IgD-negative memory B cell (primary cell): ENCODE measurements at regions not wholly inside any gene's neighbourhood (a gene's known extent, or its start where the extent isn't known, plus 50 kb on each side); places are given as distances from the start of the nearest gene placed in this dataset.

ENCODE experiments used
- H3K27ac Mint-ChIP-seq, 3 donors: one replicate each; pipeline ENCODE4 v1.8.0; 2020 to 2022; ENCODE audit warnings: mild to moderate bottlenecking in 3 of 3, mixed read lengths in 3 of 3, moderate library complexity in 1 of 3
- H3K27me3 Mint-ChIP-seq: one replicate; pipeline ENCODE4 v1.8.0; 2021; ENCODE audit warnings: mixed read lengths
- H3K36me3 Mint-ChIP-seq: one replicate; pipeline ENCODE4 v1.8.0; 2020; ENCODE audit warnings: mild to moderate bottlenecking, mixed read lengths
- H3K4me1 Mint-ChIP-seq, 3 donors: one replicate each; pipeline ENCODE4 v1.8.0; 2020 to 2022; ENCODE audit warnings: mixed read lengths in 3 of 3, mild to moderate bottlenecking in 1 of 3
- H3K4me3 Mint-ChIP-seq, 4 donors: one replicate each; pipeline ENCODE4 v1.8.0; 2020 to 2022; ENCODE audit warnings: mild to moderate bottlenecking in 4 of 4, mixed read lengths in 4 of 4, moderate library complexity in 3 of 4
- H3K9me3 Mint-ChIP-seq, 3 donors: one replicate each; pipeline ENCODE4 v1.8.0; 2020 to 2021; ENCODE audit warnings: mixed read lengths in 3 of 3, mild to moderate bottlenecking in 1 of 3

DNA sequence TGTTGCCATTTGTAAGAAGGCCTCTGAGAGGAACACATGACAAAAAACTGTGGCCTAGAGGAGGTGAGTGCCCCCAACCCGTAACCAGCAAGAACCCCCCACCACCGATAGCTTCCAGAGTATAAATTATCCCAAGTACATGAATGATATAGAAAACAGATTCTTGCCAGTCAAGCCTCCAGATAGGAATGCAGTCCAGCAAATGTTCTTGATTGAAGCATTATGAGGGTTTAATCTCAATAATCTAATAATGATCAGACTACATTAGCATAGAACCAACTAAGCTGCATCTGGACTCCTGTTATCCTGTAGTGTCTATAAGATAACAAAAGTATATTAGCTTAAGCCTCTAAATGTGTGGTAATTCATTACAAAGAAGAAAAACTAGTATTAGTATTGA lies 908.9 kb upstream of the ATXN8OS start:
- Mint-ChIP-seq H3K27ac (no peak overlapping the region), H3K9me3 (peaks cover 0 to 2% (median 0%) of the 10 kb centered on the region in 3 donors), H3K27me3 (no peaks in the 10 kb centered on the region)

DNA sequence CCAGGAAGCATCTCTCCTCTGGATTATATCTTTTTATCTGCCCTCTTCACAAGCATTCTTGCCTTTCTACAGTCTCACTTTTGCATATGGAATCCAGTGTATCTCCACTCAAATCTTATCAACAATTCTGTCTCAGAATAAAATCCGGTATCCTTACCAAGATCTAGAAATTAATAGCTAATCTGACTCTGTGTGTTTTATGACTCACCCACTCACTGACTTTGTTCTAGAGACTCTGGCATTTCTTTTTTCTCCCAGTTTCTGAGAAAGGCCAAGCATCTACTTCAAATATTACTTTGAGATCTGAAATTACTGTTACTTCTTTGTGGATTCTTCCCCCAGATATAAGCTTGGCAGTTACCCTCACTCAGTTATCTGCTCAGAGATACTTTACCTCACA lies 913.5 kb upstream of the ATXN8OS start:
- H3K36me3 Mint-ChIP-seq, result no peaks in the 10 kb centered on the region
- H3K9me3 Mint-ChIP-seq, result peaks cover 0 to 2% (median 0%) of the 10 kb centered on the region in 3 donors
- no peak overlapping the region for H3K4me3 Mint-ChIP-seq
- H3K27me3 Mint-ChIP-seq, result no peaks in the 10 kb centered on the region
- H3K27ac Mint-ChIP-seq, result no peak overlapping the region
- H3K4me1 Mint-ChIP-seq, result no peaks in the 10 kb centered on the region

More for the DNA sequence above, 908.9 kb upstream of the ATXN8OS start:
- Mint-ChIP-seq H3K4me3 (no peak overlapping the region), H3K4me1 (no peaks in the 10 kb centered on the region), H3K36me3 (no peaks in the 10 kb centered on the region)

DNA sequence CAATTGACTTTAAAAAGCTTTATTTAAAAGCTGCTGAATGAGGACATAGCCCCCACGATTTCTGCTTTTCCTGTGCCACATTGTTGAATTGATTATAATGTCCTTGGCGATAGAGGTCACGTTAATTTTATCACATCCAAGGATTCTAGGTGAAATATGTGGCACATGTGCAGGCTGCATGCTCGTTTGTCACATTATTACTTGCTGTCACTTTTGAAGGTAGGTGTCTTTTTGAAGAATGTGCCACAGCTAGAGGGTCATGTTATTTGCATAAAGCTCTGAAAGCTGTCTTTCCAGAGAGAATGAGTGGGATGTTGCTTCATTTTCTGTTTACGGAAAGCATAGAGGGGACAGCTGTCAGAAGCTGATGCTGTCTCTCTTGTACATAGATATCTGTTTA lies 927.6 kb upstream of the ATXN8OS start:
- no peak overlapping the region for H3K27ac Mint-ChIP-seq
- no peaks in the 10 kb centered on the region for H3K27me3 Mint-ChIP-seq
- H3K4me1 Mint-ChIP-seq, result no peaks in the 10 kb centered on the region
- H3K9me3 Mint-ChIP-seq, result peaks cover 0 to 2% (median 1%) of the 10 kb centered on the region in 3 donors
- no peak overlapping the region for H3K4me3 Mint-ChIP-seq
- H3K36me3 Mint-ChIP-seq, result peaks cover 2% of the 10 kb centered on the region

DNA sequence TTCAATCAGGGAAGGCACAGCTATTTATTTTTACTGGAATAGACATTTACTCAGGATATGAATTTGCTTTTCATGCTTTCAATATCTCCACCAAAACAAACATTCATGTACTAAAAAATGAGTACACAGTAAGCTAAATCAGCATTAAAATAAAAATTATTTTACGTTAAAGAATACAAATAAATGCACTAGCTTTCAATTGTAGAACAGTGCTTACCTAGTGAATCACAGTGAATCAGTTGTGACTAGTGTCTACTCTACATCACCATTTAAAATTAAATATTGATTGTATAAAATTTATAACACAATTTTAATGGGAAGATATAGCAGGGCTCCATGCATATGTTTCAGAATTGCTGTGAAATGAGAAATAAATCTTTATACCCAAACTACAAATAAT lies 929.6 kb upstream of the ATXN8OS start:
- Mint-ChIP-seq H3K9me3 (peaks cover 0 to 2% (median 0%) of the 10 kb centered on the region in 3 donors), H3K36me3 (no peaks in the 10 kb centered on the region)

DNA sequence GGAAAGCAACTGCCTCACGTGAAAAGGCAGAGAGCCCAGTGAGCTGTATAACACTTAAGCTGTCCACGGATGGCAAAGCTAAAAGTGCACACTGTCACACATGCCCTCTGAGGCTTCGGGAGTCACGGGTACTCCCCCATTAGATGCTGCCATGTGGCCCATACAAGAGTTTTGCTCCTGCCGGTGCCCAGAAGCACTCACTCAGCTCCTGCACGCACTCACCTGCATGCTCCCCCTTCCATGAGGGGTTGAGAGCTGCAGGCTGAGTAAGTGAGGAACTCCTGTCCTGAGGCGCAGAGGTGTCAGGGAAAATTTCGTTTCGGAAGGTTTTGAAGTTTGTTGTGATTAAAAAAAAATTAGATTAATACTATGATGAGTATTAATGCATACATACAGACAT lies 939.2 kb upstream of the ATXN8OS start:
- no peaks in the 10 kb centered on the region for H3K36me3 Mint-ChIP-seq
- H3K4me3 Mint-ChIP-seq, result no peak overlapping the region
- no peak overlapping the region for H3K27ac Mint-ChIP-seq
- peaks cover 0 to 1% (median 0%) of the 10 kb centered on the region in 3 donors for H3K4me1 Mint-ChIP-seq
- H3K9me3 Mint-ChIP-seq, result no peaks in the 10 kb centered on the region
- no peaks in the 10 kb centered on the region for H3K27me3 Mint-ChIP-seq

More for the DNA sequence above, 929.6 kb upstream of the ATXN8OS start:
- Mint-ChIP-seq H3K4me3 (no peak overlapping the region), H3K27me3 (no peaks in the 10 kb centered on the region), H3K27ac (no peak overlapping the region), H3K4me1 (no peaks in the 10 kb centered on the region)

DNA sequence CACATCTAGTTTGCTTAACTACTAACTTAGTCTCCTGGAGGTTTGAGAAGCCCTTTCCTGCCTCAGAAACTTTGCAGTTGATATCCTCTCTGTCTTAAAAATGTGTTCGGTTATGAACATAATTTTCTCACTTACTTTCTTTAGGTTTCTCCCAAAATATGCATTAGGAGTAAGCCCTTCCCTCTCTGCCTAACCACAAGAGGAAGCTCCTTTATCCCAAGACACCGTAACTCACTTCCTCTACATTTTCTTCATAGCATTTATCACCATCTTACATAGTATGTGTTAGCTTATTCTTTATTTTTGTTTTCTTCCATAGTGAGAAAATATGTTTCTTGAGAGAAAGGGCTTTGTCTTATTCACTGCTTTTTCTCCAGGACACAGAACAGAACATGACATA lies 952.5 kb upstream of the ATXN8OS start:
- Mint-ChIP-seq H3K27ac (no peak overlapping the region), H3K9me3 (peaks cover 0 to 1% (median 0%) of the 10 kb centered on the region in 3 donors), H3K4me1 (no peaks in the 10 kb centered on the region), H3K27me3 (no peaks in the 10 kb centered on the region), H3K36me3 (no peaks in the 10 kb centered on the region), H3K4me3 (no peak overlapping the region)

DNA sequence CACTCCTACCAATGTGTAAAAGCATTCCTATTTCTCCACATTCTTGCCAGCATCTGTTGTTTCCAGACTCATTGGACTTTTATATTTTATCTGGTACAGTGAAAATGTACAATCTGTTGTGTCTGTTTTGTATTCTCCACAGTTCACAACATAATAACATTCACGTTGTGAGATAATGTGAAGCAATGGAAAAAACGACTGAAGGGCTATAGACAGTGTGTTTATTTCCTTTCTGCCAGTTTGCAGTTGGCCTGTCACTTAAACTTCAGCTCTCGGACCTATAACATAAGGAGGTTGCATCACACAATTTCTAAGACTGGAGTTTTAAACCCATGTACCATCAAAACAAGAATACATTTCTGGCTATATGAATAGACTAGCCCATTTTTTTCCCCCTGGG lies 965.5 kb upstream of the ATXN8OS start:
- Mint-ChIP-seq H3K4me3 (no peak overlapping the region), H3K9me3 (no peaks in the 10 kb centered on the region), H3K36me3 (peaks cover 1% of the 10 kb centered on the region), H3K27me3 (no peaks in the 10 kb centered on the region), H3K4me1 (no peaks in the 10 kb centered on the region), H3K27ac (no peak overlapping the region)

DNA sequence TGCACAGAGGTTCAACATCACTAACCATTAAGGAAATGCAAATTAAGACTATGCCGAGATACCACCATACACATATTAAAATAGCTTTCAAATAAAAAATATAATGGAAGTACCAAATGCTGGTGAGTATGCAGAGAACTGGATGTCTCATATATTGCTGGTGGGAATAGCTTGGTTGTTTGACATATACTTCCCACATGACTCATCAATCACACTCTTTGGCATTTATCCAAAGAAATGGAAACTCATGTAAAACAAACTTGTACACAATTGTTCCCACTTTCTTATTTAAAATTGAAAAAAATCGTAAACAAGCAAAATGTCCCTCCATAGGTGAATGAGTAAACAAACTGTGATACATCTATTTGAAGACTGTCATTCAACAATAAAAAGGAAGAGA lies 982.6 kb upstream of the ATXN8OS start:
- Mint-ChIP-seq H3K4me1 (no peaks in the 10 kb centered on the region), H3K4me3 (no peak overlapping the region), H3K27me3 (no peaks in the 10 kb centered on the region), H3K36me3 (no peaks in the 10 kb centered on the region), H3K9me3 (peaks cover 2 to 9% (median 6%) of the 10 kb centered on the region in 3 donors), H3K27ac (no peak overlapping the region)

DNA sequence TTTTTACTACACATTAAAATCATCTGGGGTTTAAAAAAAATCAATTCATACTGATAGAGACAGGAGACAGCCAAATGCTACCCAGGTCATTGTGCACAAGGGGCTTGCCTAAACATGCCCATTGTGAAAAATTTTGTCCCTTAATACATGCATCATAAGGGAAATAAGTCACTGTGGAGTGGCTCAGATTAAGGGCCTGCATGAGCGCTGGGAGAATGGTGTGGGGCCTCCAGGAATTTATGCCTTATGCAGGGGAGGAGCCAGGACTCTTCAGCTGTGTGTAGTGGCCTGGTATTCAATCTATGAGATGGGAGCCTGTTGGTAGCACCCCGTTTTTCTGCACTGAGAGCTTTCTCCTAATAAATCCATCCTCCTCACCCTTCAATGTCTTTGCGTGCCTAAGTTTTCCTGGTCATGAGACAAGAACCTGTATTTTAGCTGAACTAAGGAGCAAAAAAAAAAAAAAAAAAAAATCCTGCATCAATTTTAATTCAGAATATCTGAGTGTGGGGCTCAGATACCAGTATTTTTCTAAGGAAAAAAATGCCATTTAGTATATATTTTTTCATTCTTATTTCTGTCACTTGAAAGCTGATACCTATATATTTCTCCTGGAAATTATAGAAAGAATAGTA lies 997.6 kb upstream of the ATXN8OS start:
- H3K36me3 Mint-ChIP-seq, result no peaks in the 10 kb centered on the region
- no peaks in the 10 kb centered on the region for H3K27me3 Mint-ChIP-seq
- H3K27ac Mint-ChIP-seq, result no peak overlapping the region
- H3K4me1 Mint-ChIP-seq, result no peaks in the 10 kb centered on the region
- H3K9me3 Mint-ChIP-seq, result peaks cover 0 to 8% (median 4%) of the 10 kb centered on the region in 3 donors
- H3K4me3 Mint-ChIP-seq, result no peak overlapping the region

DNA sequence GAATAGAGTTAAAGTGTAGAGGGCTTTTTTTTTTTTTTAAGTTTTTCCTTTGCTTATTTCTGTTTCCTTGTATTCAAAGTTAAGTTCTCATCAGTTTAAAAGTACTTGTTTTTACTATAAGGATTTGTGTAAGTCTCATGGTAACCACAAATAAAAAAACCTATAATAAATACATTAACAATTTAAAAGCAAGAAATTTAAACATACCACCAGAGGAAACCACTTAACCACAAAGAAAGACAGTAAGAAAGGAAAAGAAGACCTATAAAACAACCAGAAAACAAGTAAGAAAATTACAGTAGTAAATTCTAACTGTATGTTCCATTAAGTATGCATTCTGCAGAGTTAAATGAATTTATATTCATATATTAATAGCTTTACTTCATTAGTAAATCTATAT lies 999.1 kb upstream of the ATXN8OS start:
- H3K4me3 Mint-ChIP-seq, result no peak overlapping the region
- peaks cover 0 to 8% (median 4%) of the 10 kb centered on the region in 3 donors for H3K9me3 Mint-ChIP-seq
- H3K27ac Mint-ChIP-seq, result no peak overlapping the region
- no peaks in the 10 kb centered on the region for H3K36me3 Mint-ChIP-seq
- no peaks in the 10 kb centered on the region for H3K4me1 Mint-ChIP-seq
- H3K27me3 Mint-ChIP-seq, result no peaks in the 10 kb centered on the region

DNA sequence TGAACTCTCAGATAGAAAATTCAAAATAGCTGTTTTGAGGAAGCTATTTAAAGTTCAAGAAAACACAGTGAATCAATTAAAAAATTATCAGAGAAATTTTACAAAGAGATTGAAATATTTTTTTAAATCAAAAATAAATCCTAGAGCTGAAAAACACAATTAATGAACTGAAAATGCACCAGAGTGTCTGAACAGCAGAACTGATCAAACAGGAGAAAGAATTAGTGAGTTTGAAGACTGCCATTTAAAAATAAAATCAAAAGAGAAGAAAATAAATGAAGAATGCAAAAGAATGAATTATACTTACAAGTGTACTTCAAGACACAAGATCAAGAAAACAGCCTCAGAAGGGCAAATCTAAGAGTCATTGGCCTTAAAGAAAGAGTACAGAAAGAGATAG lies 1000.2 kb upstream of the ATXN8OS start:
- H3K27me3 Mint-ChIP-seq, result no peaks in the 10 kb centered on the region
- H3K27ac Mint-ChIP-seq, result no peak overlapping the region
- H3K36me3 Mint-ChIP-seq, result no peaks in the 10 kb centered on the region
- H3K4me1 Mint-ChIP-seq, result no peaks in the 10 kb centered on the region
- H3K9me3 Mint-ChIP-seq, result peaks cover 0 to 8% (median 4%) of the 10 kb centered on the region in 3 donors
- no peak overlapping the region for H3K4me3 Mint-ChIP-seq

DNA sequence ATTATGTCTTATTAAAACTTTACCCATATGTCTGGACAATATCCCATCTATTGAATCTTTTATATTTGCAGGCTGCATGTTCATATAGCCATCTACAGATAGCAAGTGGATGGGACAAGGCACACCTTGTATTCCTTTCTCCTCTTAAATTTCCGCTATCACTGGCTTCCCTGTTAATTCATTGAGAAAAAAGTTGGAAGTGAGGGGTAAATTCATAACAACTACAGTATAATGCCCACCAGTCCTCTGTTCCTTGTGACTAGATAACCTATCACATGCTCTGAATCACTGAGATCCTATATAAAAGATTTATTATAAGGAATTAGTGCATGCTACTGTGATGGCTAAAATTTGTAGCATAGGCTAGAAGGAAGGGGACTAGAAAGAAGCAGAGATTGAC lies 1005.8 kb upstream of the ATXN8OS start:
- Mint-ChIP-seq H3K36me3 (no peaks in the 10 kb centered on the region), H3K9me3 (peaks cover 0 to 3% (median under 1%) of the 10 kb centered on the region in 3 donors), H3K4me3 (no peak overlapping the region), H3K27me3 (no peaks in the 10 kb centered on the region), H3K4me1 (no peaks in the 10 kb centered on the region), H3K27ac (no peak overlapping the region)

DNA sequence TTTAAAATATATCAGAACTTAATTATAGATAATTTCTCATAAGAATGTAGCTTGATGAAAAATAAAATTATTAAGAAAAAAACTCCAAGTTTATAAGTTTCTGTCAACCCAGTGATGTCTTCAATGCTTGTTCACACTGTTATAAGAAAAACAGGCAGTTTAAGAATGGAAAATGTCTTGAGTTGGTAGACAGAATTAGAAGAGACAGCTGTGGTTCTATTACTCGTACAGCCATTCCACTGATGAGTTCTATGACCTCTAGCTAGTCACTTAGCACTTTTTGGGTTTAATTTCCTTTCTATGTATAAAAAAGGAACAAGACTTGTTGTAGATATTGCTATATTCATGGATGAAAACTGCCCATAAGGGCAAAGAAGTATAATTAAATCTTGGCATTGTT lies 1013.1 kb upstream of the ATXN8OS start:
- Mint-ChIP-seq H3K27ac (no peak overlapping the region), H3K4me1 (no peaks in the 10 kb centered on the region)

DNA sequence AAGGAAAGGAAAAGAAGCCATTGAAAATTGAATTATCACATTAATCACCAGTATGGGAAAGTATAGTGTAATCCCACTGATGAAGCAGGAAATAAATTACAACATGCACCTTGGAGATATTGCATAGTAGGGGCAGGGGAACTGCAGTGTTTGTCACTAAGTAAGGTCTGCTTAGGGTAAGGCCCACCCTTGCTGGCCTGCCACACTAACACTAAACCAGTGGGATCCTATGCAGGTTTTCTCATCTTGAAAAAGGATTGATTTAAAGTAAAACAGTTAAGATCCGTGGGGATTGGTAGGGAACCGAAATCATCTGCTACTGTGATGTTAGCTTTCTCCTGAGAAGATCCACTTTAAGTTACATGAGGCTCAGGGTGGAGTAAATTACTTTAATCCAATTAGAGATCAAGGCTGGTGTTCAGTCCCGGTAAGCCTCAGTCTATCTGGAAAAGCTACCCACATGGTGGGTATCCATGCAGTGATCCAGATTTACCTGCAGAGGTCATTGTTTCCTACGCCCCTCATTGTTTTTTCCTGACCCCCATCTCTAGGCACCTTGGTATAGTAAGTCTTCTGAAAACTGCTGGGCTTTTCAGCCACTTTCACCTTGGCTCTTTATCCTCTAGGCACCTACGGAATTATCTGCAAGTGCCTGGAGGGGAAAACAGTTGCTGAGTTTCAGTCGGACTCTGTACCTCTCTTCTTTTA lies 1014.9 kb upstream of the ATXN8OS start:
- H3K27me3 Mint-ChIP-seq, result no peaks in the 10 kb centered on the region
- H3K4me3 Mint-ChIP-seq, result no peak overlapping the region
- H3K27ac Mint-ChIP-seq, result no peak overlapping the region
- H3K4me1 Mint-ChIP-seq, result no peaks in the 10 kb centered on the region
- peaks cover 0 to 1% (median 0%) of the 10 kb centered on the region in 3 donors for H3K9me3 Mint-ChIP-seq
- H3K36me3 Mint-ChIP-seq, result no peaks in the 10 kb centered on the region

More for the DNA sequence above, 1013.1 kb upstream of the ATXN8OS start:
- Mint-ChIP-seq H3K27me3 (no peaks in the 10 kb centered on the region), H3K9me3 (peaks cover 0 to 1% (median 0%) of the 10 kb centered on the region in 3 donors), H3K4me3 (no peak overlapping the region), H3K36me3 (no peaks in the 10 kb centered on the region)

DNA sequence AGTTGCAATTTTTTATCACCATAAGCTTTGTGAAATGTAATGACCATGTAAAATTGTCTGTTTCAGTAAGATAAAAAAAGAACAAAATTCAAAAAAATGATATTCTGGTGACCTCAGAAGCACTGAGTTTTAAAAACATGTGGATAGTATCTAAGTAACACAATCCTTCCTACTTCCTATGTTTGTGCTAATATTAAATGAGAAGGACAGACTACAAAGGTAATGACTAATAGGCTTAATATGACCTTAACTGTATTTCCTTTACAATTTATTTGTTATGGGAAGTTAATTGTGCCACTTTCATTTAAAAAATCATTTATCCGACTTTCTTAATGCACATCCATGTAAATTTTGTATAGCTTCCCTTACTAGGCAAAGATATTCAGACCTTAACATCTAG lies 1030.4 kb upstream of the ATXN8OS start:
- peaks cover 0 to 2% (median 0%) of the 10 kb centered on the region in 3 donors for H3K9me3 Mint-ChIP-seq
- H3K27me3 Mint-ChIP-seq, result no peaks in the 10 kb centered on the region
- no peaks in the 10 kb centered on the region for H3K36me3 Mint-ChIP-seq
- no peak overlapping the region for H3K4me3 Mint-ChIP-seq
- no peaks in the 10 kb centered on the region for H3K4me1 Mint-ChIP-seq
- no peak overlapping the region for H3K27ac Mint-ChIP-seq

DNA sequence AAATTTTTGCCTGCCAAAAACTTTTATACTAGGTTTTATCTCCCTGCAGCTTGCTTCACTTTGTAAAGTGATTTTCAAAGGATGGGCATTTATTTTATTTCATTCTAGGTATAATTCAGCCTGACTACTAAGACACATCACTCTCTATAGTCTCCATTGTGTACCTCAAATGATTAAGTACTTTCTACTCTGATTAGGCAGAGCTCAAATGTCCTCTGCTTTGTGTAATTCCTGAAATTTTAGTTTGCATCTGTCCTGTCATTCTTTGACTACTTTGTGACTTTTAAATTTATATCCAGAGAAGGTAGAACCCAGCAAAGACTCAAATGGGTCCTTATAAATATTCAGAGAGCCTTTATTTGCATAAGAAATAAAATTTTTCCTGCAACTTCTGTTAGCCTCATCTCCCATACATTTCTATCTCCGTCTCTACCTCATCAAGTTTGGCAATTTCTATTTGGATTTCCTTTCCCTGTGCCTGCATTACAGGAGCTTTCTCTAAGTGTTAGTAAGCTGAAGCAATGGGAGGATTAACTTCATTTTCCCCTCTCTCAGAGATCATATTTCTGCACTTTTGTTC lies 1038.0 kb upstream of the ATXN8OS start:
- no peaks in the 10 kb centered on the region for H3K27me3 Mint-ChIP-seq
- no peaks in the 10 kb centered on the region for H3K36me3 Mint-ChIP-seq
- H3K27ac Mint-ChIP-seq, result no peak overlapping the region
- H3K4me1 Mint-ChIP-seq, result no peaks in the 10 kb centered on the region
- no peak overlapping the region for H3K4me3 Mint-ChIP-seq
- peaks cover 0 to 1% (median 0%) of the 10 kb centered on the region in 3 donors for H3K9me3 Mint-ChIP-seq
